ENCODE measurements at regions not wholly inside any gene's neighbourhood (a gene's known extent, or its start where the extent isn't known, plus 50 kb on each side); places are given as distances from the start of the nearest gene placed in this dataset.

GRCh38 chr10:111151595-111152307, 74.9 kb downstream of the ADRA2A start:
- DNase-seq = no peak
- Histone ChIP-seq H3K4me1 (ENCODE audit: control insufficient read depth, insufficient read depth, low read length) (no peaks in the 10 kb centered on the region), H3K36me3 (ENCODE audit: control insufficient read depth, insufficient read depth, low read length) (no peaks in the 10 kb centered on the region), H3K9me3 (ENCODE audit: control insufficient read depth, low read depth, low read length) (no peaks in the 10 kb centered on the region), H3K27me3 (ENCODE audit: control insufficient read depth, insufficient read depth, low read length) (peaks cover 8% of the 10 kb centered on the region), H3K27ac (ENCODE audit: low read length) (no peak overlapping the region), H3K4me3 (ENCODE audit: low read length) (no peak overlapping the region)
- WGBS (ENCODE audit: insufficient coverage, low lambda C conversion rate) = no CpG with 5 or more reads among the region's 14 CpGs

- Histone ChIP-seq H3K36me3 (ENCODE audit: control insufficient read depth, insufficient read depth, low read length) (no peaks in the 10 kb centered on the region), H3K27me3 (ENCODE audit: control insufficient read depth, insufficient read depth, low read length) (peaks cover 5% of the 10 kb centered on the region), H3K4me1 (ENCODE audit: control insufficient read depth, insufficient read depth, low read length) (no peaks in the 10 kb centered on the region), H3K9me3 (ENCODE audit: control insufficient read depth, low read depth, low read length) (no peaks in the 10 kb centered on the region), H3K27ac (ENCODE audit: low read length) (no peak overlapping the region), H3K4me3 (ENCODE audit: low read length) (no peak overlapping the region)
- no CpG with 5 or more reads among the region's 2 CpGs for WGBS (ENCODE audit: insufficient coverage, low lambda C conversion rate)
- no peak for DNase-seq
Observed at GRCh38 chr10:111156754-111157153, 79.9 kb downstream of the ADRA2A start.

- WGBS (ENCODE audit: insufficient coverage, low lambda C conversion rate) = no CpG with 5 or more reads among the region's 3 CpGs
- no peaks in the 10 kb centered on the region for H3K9me3 ChIP-seq (ENCODE audit: control insufficient read depth, low read depth, low read length)
- no peak overlapping the region for H3K27ac ChIP-seq (ENCODE audit: low read length)
- no peak for DNase-seq
- H3K27me3 ChIP-seq (ENCODE audit: control insufficient read depth, insufficient read depth, low read length) = peaks cover 5% of the 10 kb centered on the region
- H3K36me3 ChIP-seq (ENCODE audit: control insufficient read depth, insufficient read depth, low read length) = no peaks in the 10 kb centered on the region
- no peaks in the 10 kb centered on the region for H3K4me1 ChIP-seq (ENCODE audit: control insufficient read depth, insufficient read depth, low read length)
- no peak overlapping the region for H3K4me3 ChIP-seq (ENCODE audit: low read length)
Observed at GRCh38 chr10:111158595-111158994, 81.8 kb downstream of the ADRA2A start.

DNA sequence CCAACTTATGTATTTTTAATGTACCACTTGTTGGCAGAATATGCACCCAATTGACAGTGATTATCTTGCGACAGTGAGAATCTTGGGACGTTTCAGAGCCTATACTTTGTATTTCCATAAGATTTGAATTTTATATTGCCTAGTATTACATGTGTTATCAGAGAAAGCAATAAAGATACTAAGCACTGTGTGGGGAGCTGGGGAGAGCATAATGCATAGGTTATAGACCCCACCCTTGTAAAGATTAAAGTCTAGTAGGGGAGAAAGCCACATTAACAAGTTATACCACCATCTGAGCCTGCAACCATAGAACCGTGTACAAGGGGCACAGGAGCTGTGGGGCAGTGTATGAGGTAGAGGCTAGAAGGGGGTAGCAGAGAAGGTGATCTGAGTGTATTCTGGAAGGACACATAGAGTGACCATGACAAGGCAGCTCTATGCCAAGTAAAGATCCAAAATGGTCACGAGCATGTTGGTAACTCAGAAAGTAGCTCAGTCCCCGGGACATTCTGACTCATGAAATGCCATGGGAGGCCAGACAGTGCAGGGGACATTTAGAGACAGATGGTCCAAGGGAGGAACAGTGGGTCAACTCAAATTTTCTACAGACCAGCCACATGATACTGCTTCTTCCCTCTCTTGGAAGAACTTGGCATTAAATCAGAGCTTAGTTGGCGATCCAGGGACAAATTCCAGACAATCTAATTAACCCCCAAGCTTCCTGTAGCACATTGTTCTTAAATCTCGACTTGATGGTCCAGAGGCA, 84.5 kb downstream of the ADRA2A start:
- DNase-seq = no peak
- no peaks in the 10 kb centered on the region for H3K9me3 ChIP-seq (ENCODE audit: control insufficient read depth, low read depth, low read length)
- WGBS (ENCODE audit: insufficient coverage, low lambda C conversion rate) = no CpG with 5 or more reads among the region's 7 CpGs
- no peaks in the 10 kb centered on the region for H3K36me3 ChIP-seq (ENCODE audit: control insufficient read depth, insufficient read depth, low read length)
- H3K4me3 ChIP-seq (ENCODE audit: low read length) = no peak overlapping the region
- H3K27me3 ChIP-seq (ENCODE audit: control insufficient read depth, insufficient read depth, low read length) = peaks cover 2% of the 10 kb centered on the region
- no peak overlapping the region for H3K27ac ChIP-seq (ENCODE audit: low read length)
- no peaks in the 10 kb centered on the region for H3K4me1 ChIP-seq (ENCODE audit: control insufficient read depth, insufficient read depth, low read length)

- Histone ChIP-seq H3K27me3 (ENCODE audit: control insufficient read depth, insufficient read depth, low read length) (no peaks in the 10 kb centered on the region), H3K9me3 (ENCODE audit: control insufficient read depth, low read depth, low read length) (no peaks in the 10 kb centered on the region), H3K4me1 (ENCODE audit: control insufficient read depth, insufficient read depth, low read length) (no peaks in the 10 kb centered on the region), H3K4me3 (ENCODE audit: low read length) (no peak overlapping the region), H3K36me3 (ENCODE audit: control insufficient read depth, insufficient read depth, low read length) (no peaks in the 10 kb centered on the region), H3K27ac (ENCODE audit: low read length) (no peak overlapping the region)
- no peak for DNase-seq
- no CpG with 5 or more reads among the region's 1 CpG for WGBS (ENCODE audit: insufficient coverage, low lambda C conversion rate)
Observed at GRCh38 chr10:111171183-111171582, 94.4 kb downstream of the ADRA2A start.

DNA sequence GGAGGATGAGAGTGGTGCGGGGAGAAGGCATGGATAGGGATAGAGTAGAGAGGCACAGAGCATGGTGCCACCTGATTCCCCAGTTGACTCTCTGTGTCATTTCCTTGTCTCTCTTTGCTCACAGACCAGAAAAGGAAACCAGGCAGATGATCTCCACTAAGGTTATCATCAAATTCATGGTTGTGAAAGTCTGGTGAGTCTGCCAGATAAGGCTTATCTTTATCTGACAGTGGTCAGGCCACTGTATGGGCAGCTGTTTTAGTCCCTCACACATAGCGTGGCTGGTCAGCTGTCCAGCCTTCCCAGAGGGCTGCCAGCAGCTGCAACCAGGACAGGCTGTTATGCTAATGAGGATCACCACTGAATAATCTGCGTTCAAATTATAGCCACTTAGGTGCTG, 99.0 kb downstream of the ADRA2A start:
- DNase-seq = no peak
- Histone ChIP-seq H3K4me3 (ENCODE audit: low read length) (no peak overlapping the region), H3K27me3 (ENCODE audit: control insufficient read depth, insufficient read depth, low read length) (no peaks in the 10 kb centered on the region), H3K4me1 (ENCODE audit: control insufficient read depth, insufficient read depth, low read length) (no peaks in the 10 kb centered on the region), H3K9me3 (ENCODE audit: control insufficient read depth, low read depth, low read length) (no peaks in the 10 kb centered on the region), H3K27ac (ENCODE audit: low read length) (no peak overlapping the region), H3K36me3 (ENCODE audit: control insufficient read depth, insufficient read depth, low read length) (no peaks in the 10 kb centered on the region)
- WGBS (ENCODE audit: insufficient coverage, low lambda C conversion rate) = no CpG with 5 or more reads among the region's 3 CpGs

- WGBS (ENCODE audit: insufficient coverage, low lambda C conversion rate) = 90% methylated on average over 2 of the region's 2 CpGs
- no peaks in the 10 kb centered on the region for H3K4me1 ChIP-seq (ENCODE audit: control insufficient read depth, insufficient read depth, low read length)
Observed at GRCh38 chr10:111177379-111177778, 100.5 kb downstream of the ADRA2A start.

DNA sequence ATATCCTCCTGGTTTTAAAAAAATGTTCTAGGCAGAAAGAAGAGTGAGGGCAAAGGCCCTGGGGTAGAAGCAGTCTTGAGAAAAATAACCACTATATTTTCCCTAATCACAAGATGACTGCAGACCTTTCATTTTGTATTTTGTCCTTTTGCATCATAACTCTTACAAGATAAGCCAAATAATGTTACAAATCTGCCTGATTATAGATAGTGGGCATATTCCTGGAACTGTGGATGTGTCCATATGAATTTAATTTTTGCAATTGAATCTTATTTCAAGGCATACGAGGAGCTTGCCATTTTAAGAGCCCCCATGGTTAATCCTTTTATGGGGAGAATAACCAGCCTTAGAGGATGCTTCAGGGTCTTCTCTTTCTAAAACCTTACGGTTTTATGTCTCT, 102.7 kb downstream of the ADRA2A start:
- no peak for DNase-seq
- no peak overlapping the region for H3K27ac ChIP-seq (ENCODE audit: low read length)
- no peak overlapping the region for H3K4me3 ChIP-seq (ENCODE audit: low read length)
- no peaks in the 10 kb centered on the region for H3K4me1 ChIP-seq (ENCODE audit: control insufficient read depth, insufficient read depth, low read length)
- H3K27me3 ChIP-seq (ENCODE audit: control insufficient read depth, insufficient read depth, low read length) = no peaks in the 10 kb centered on the region
- WGBS (ENCODE audit: insufficient coverage, low lambda C conversion rate) = no CpG with 5 or more reads among the region's 2 CpGs
- H3K36me3 ChIP-seq (ENCODE audit: control insufficient read depth, insufficient read depth, low read length) = no peaks in the 10 kb centered on the region
- no peaks in the 10 kb centered on the region for H3K9me3 ChIP-seq (ENCODE audit: control insufficient read depth, low read depth, low read length)

More at GRCh38 chr10:111177379-111177778, 100.5 kb downstream of the ADRA2A start:
- no peaks in the 10 kb centered on the region for H3K36me3 ChIP-seq (ENCODE audit: control insufficient read depth, insufficient read depth, low read length)
- H3K4me3 ChIP-seq (ENCODE audit: low read length) = no peak overlapping the region
- no peak for DNase-seq
- H3K9me3 ChIP-seq (ENCODE audit: control insufficient read depth, low read depth, low read length) = no peaks in the 10 kb centered on the region
- H3K27ac ChIP-seq (ENCODE audit: low read length) = no peak overlapping the region
- no peaks in the 10 kb centered on the region for H3K27me3 ChIP-seq (ENCODE audit: control insufficient read depth, insufficient read depth, low read length)

DNA sequence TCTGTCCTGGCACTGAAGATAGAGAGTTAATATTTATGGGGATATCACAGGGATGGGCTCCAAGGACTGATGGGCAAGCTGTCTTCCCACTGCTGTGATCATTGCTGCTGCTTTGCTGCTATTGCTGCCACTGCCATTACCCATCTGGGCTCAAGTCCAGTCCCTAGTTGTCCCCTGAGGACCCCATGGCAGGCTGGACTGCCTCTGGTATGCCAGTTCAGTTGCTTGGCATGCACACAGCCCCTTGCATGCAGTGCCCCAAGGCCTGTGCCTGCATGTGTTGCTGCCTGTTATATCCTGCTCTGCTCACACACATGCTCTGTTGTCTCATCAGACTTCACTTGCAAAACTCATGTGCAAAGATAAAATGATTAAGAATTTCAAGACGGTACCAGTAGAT, 109.5 kb downstream of the ADRA2A start:
- H3K9me3 ChIP-seq (ENCODE audit: control insufficient read depth, low read depth, low read length) = no peaks in the 10 kb centered on the region
- no peaks in the 10 kb centered on the region for H3K36me3 ChIP-seq (ENCODE audit: control insufficient read depth, insufficient read depth, low read length)
- DNase-seq = no peak
- H3K27me3 ChIP-seq (ENCODE audit: control insufficient read depth, insufficient read depth, low read length) = no peaks in the 10 kb centered on the region
- no CpG with 5 or more reads among the region's 1 CpG for whole genome bisulfite sequencing (ENCODE audit: insufficient coverage, low lambda C conversion rate)
- H3K4me3 ChIP-seq (ENCODE audit: low read length) = no peak overlapping the region
- H3K4me1 ChIP-seq (ENCODE audit: control insufficient read depth, insufficient read depth, low read length) = no peaks in the 10 kb centered on the region
- H3K27ac ChIP-seq (ENCODE audit: low read length) = no peak overlapping the region

DNA sequence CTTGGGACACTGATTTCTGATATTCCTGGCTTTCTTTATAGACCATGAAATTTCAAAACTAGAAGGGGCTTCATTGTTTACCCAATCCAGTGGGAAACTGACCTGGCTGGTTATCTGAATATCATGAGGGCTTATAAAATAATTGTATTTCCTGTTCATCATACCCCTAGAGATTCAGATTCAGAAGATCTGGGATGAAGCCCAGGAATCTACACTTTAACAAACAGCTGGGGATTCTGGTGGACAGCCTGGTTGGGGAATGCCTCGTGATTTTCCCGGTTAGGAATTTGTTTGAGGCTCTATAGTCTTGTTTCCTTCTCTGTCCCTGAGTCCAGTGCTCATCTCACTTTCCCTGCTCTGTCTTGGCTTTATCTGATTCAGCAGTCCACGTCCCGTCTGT, 110.3 kb downstream of the ADRA2A start:
- H3K9me3 ChIP-seq (ENCODE audit: control insufficient read depth, low read depth, low read length) = no peaks in the 10 kb centered on the region
- no peak for DNase-seq
- no peaks in the 10 kb centered on the region for H3K36me3 ChIP-seq (ENCODE audit: control insufficient read depth, insufficient read depth, low read length)
- H3K27me3 ChIP-seq (ENCODE audit: control insufficient read depth, insufficient read depth, low read length) = no peaks in the 10 kb centered on the region
- WGBS (ENCODE audit: insufficient coverage, low lambda C conversion rate) = 58% methylated on average over 3 of the region's 4 CpGs
- H3K27ac ChIP-seq (ENCODE audit: low read length) = no peak overlapping the region
- no peak overlapping the region for H3K4me3 ChIP-seq (ENCODE audit: low read length)
- no peaks in the 10 kb centered on the region for H3K4me1 ChIP-seq (ENCODE audit: control insufficient read depth, insufficient read depth, low read length)
